ENCODE measurements at regions not wholly inside any gene's neighbourhood (a gene's known extent, or its start where the extent isn't known, plus 50 kb on each side); places are given as distances from the start of the nearest gene placed in this dataset.
A peak's percentile ranks its signal among the peaks of the same experiment; 100 is the strongest.

GRCh38 chr6:110529907-110530306 lies 53.5 kb upstream of the SLC22A16 start:
- H3K4me3 Mint-ChIP-seq (ENCODE audit: unreplicated experiment): no peak overlapping the region
- peaks cover under 1% of the 10 kb centered on the region for H3K36me3 Mint-ChIP-seq (ENCODE audit: unreplicated experiment)
- peaks cover 3% of the 10 kb centered on the region for H3K9me3 Mint-ChIP-seq (ENCODE audit: unreplicated experiment)
- DNase-seq: no peak
- H3K4me1 Mint-ChIP-seq (ENCODE audit: low read depth, unreplicated experiment): peaks cover 10% of the 10 kb centered on the region
- no peak overlapping the region for H3K27ac Mint-ChIP-seq (ENCODE audit: unreplicated experiment)
- H3K27me3 Mint-ChIP-seq (ENCODE audit: unreplicated experiment): no peaks in the 10 kb centered on the region
- TF ChIP-seq CTCF (IDR thresholded peaks at IDR 0.05; ENCODE audit: partially characterized antibody, unreplicated experiment): no peak

- Mint-ChIP-seq H3K27ac (ENCODE audit: unreplicated experiment) (peak overlapping the region; percentile 46), H3K27me3 (ENCODE audit: unreplicated experiment) (no peaks in the 10 kb centered on the region), H3K4me3 (ENCODE audit: unreplicated experiment) (peak overlapping the region; percentile 58), H3K4me1 (ENCODE audit: low read depth, unreplicated experiment) (peaks cover 10% of the 10 kb centered on the region), H3K36me3 (ENCODE audit: unreplicated experiment) (no peaks in the 10 kb centered on the region), H3K9me3 (ENCODE audit: unreplicated experiment) (peaks cover 3% of the 10 kb centered on the region)
- no peak for TF ChIP-seq CTCF (IDR thresholded peaks at IDR 0.05; ENCODE audit: partially characterized antibody, unreplicated experiment)
- DNase-seq: no peak
Measured at GRCh38 chr6:110529355-110529754, 52.9 kb upstream of the SLC22A16 start.

GRCh38 chr6:110528930-110529325 lies 52.5 kb upstream of the SLC22A16 start:
- Mint-ChIP-seq H3K27ac (ENCODE audit: unreplicated experiment) (no peak overlapping the region), H3K27me3 (ENCODE audit: unreplicated experiment) (no peaks in the 10 kb centered on the region), H3K9me3 (ENCODE audit: unreplicated experiment) (peaks cover 3% of the 10 kb centered on the region), H3K4me3 (ENCODE audit: unreplicated experiment) (no peak overlapping the region), H3K4me1 (ENCODE audit: low read depth, unreplicated experiment) (peaks cover 10% of the 10 kb centered on the region), H3K36me3 (ENCODE audit: unreplicated experiment) (no peaks in the 10 kb centered on the region)
- no peak for DNase-seq
- no peak for TF ChIP-seq CTCF (IDR thresholded peaks at IDR 0.05; ENCODE audit: partially characterized antibody, unreplicated experiment)

GRCh38 chr6:110528101-110528929 lies 51.9 kb upstream of the SLC22A16 start:
- Mint-ChIP-seq H3K27ac (ENCODE audit: unreplicated experiment) (no peak overlapping the region), H3K4me3 (ENCODE audit: unreplicated experiment) (no peak overlapping the region), H3K9me3 (ENCODE audit: unreplicated experiment) (peaks cover 3% of the 10 kb centered on the region), H3K27me3 (ENCODE audit: unreplicated experiment) (no peaks in the 10 kb centered on the region), H3K36me3 (ENCODE audit: unreplicated experiment) (no peaks in the 10 kb centered on the region), H3K4me1 (ENCODE audit: low read depth, unreplicated experiment) (peaks cover 10% of the 10 kb centered on the region)
- DNase-seq: peak; percentile 43
- TF ChIP-seq CTCF (IDR thresholded peaks at IDR 0.05; ENCODE audit: partially characterized antibody, unreplicated experiment): peak; percentile 83

GRCh38 chr6:110527516-110527915 lies 51.1 kb upstream of the SLC22A16 start:
- H3K4me1 Mint-ChIP-seq (ENCODE audit: low read depth, unreplicated experiment): peaks cover 10% of the 10 kb centered on the region
- no peak for TF ChIP-seq CTCF (IDR thresholded peaks at IDR 0.05; ENCODE audit: partially characterized antibody, unreplicated experiment)
- no peaks in the 10 kb centered on the region for H3K36me3 Mint-ChIP-seq (ENCODE audit: unreplicated experiment)
- DNase-seq: no peak
- peaks cover 3% of the 10 kb centered on the region for H3K9me3 Mint-ChIP-seq (ENCODE audit: unreplicated experiment)
- no peak overlapping the region for H3K27ac Mint-ChIP-seq (ENCODE audit: unreplicated experiment)
- no peaks in the 10 kb centered on the region for H3K27me3 Mint-ChIP-seq (ENCODE audit: unreplicated experiment)
- no peak overlapping the region for H3K4me3 Mint-ChIP-seq (ENCODE audit: unreplicated experiment)

Measured in glutamatergic neuron (in vitro differentiated cells).